ENCODE measurements at regions not wholly inside any gene's neighbourhood (a gene's known extent, or its start where the extent isn't known, plus 50 kb on each side); places are given as distances from the start of the nearest gene placed in this dataset.

GRCh38 chr2:5353565-5353964 is 338.6 kb upstream of the SOX11 start:
- no peak overlapping the region for H3K14ac ChIP-seq (ENCODE audit: low read length)
- H3K18ac ChIP-seq (ENCODE audit: low read length), result no peak overlapping the region
- no peak overlapping the region for H4K91ac ChIP-seq (ENCODE audit: low read depth, low read length, poor library complexity)
- H2BK5ac ChIP-seq (ENCODE audit: low read length), result no peak overlapping the region
- H3K36me3 ChIP-seq (replicated peaks in 1 of 2; ENCODE audit: control insufficient read depth in 2 of 2, insufficient read depth in 2 of 2, low read length in 2 of 2), result no peaks in the 10 kb centered on the region
- H3K4ac ChIP-seq (ENCODE audit: low read length), result no peak overlapping the region
- WGBS, 2 donors (ENCODE audit: extremely low coverage in 2 of 2, insufficient read length in 2 of 2, insufficient replicate concordance in 1 of 2), result no CpG with 5 or more reads among the region's 1 CpG
- H3K4me2 ChIP-seq (ENCODE audit: insufficient read depth, low read length, poor library complexity, severe bottlenecking), result no peak overlapping the region
- no peak overlapping the region for H4K8ac ChIP-seq (ENCODE audit: low read depth, low read length)
- no peak overlapping the region for H3K23ac ChIP-seq (ENCODE audit: low read depth, low read length, poor library complexity)
- H3K79me1 ChIP-seq (ENCODE audit: low read depth, low read length), result no peaks in the 10 kb centered on the region
- no peak for DNase-seq (ENCODE audit: low spot score)
- no peak overlapping the region for H3K9ac ChIP-seq (ENCODE audit: low read depth, low read length, poor library complexity)
- no peaks in the 10 kb centered on the region for H3K9me3 ChIP-seq (replicated peaks in 1 of 2; ENCODE audit: control insufficient read depth in 2 of 2, insufficient read depth in 1 of 2, low read depth in 1 of 2, low read length in 2 of 2)
- H2AFZ ChIP-seq (ENCODE audit: low read length), result no peak overlapping the region
- H2BK120ac ChIP-seq (ENCODE audit: low read depth, low read length), result no peak overlapping the region
- no peak overlapping the region for H3K4me3 ChIP-seq (ENCODE audit: low read length in 2 of 2)
- H3K4me1 ChIP-seq (ENCODE audit: control insufficient read depth in 2 of 2, insufficient read depth in 1 of 2, low read depth in 1 of 2, low read length in 2 of 2), result no peaks in the 10 kb centered on the region
- H3K27me3 ChIP-seq (ENCODE audit: control insufficient read depth in 3 of 3, insufficient read depth in 3 of 3, low read depth in 1 of 3, low read length in 3 of 3), result no peaks in the 10 kb centered on the region
- no peak overlapping the region for H3K27ac ChIP-seq (replicated peaks; ENCODE audit: low read length)
- H2BK15ac ChIP-seq (ENCODE audit: low read length), result no peak overlapping the region
- no peak overlapping the region for H2BK12ac ChIP-seq (ENCODE audit: low read length)
- H2AK5ac ChIP-seq (ENCODE audit: low read depth, low read length), result no peak overlapping the region

DNA sequence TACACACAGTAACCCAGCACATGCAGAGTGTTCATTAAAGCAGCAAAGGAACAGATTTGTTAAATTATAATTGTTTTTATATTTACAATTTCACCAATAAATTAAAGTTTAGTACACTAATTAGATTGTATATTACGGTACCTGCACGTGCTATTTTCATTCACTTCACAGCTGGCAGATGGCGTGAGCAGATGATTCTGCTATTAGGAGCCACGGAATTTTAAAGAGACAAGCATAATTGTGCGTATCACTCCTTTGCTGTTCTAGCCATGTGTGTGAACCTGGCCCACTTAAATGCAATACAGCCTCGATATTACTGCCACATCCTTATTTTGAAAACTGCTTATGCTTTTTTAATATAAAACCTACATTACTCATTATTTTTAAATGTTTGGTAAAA is 332.8 kb upstream of the SOX11 start:
- no peak for DNase-seq (ENCODE audit: low spot score)

GRCh38 chr2:5360081-5360480 is 332.1 kb upstream of the SOX11 start:
- Histone ChIP-seq H2BK120ac (ENCODE audit: low read depth, low read length) (no peak overlapping the region), H2AK5ac (ENCODE audit: low read depth, low read length) (no peak overlapping the region), H2BK5ac (ENCODE audit: low read length) (no peak overlapping the region), H3K23ac (ENCODE audit: low read depth, low read length, poor library complexity) (no peak overlapping the region), H3K27me3 (ENCODE audit: control insufficient read depth in 3 of 3, insufficient read depth in 3 of 3, low read depth in 1 of 3, low read length in 3 of 3) (no peaks in the 10 kb centered on the region), H3K18ac (ENCODE audit: low read length) (no peak overlapping the region), H2AFZ (ENCODE audit: low read length) (no peak overlapping the region), H3K79me1 (ENCODE audit: low read depth, low read length) (no peaks in the 10 kb centered on the region), H3K9me3 (replicated peaks in 1 of 2; ENCODE audit: control insufficient read depth in 2 of 2, insufficient read depth in 1 of 2, low read depth in 1 of 2, low read length in 2 of 2) (no peaks in the 10 kb centered on the region), H4K91ac (ENCODE audit: low read depth, low read length, poor library complexity) (no peak overlapping the region), H3K14ac (ENCODE audit: low read length) (no peak overlapping the region), H3K4me1 (ENCODE audit: control insufficient read depth in 2 of 2, insufficient read depth in 1 of 2, low read depth in 1 of 2, low read length in 2 of 2) (no peaks in the 10 kb centered on the region), H3K36me3 (replicated peaks in 1 of 2; ENCODE audit: control insufficient read depth in 2 of 2, insufficient read depth in 2 of 2, low read length in 2 of 2) (no peaks in the 10 kb centered on the region), H3K27ac (replicated peaks; ENCODE audit: low read length) (no peak overlapping the region), H3K4me2 (ENCODE audit: insufficient read depth, low read length, poor library complexity, severe bottlenecking) (no peak overlapping the region), H3K9ac (ENCODE audit: low read depth, low read length, poor library complexity) (no peak overlapping the region), H2BK15ac (ENCODE audit: low read length) (no peak overlapping the region), H4K8ac (ENCODE audit: low read depth, low read length) (no peak overlapping the region), H2BK12ac (ENCODE audit: low read length) (no peak overlapping the region), H3K4me3 (ENCODE audit: low read length in 2 of 2) (no peak overlapping the region), H3K4ac (ENCODE audit: low read length) (no peak overlapping the region)
- no peak for DNase-seq (ENCODE audit: low spot score)
- no CpG with 5 or more reads among the region's 9 CpGs for WGBS, 2 donors (ENCODE audit: extremely low coverage in 2 of 2, insufficient read length in 2 of 2, insufficient replicate concordance in 1 of 2)

More for the DNA sequence above, 332.8 kb upstream of the SOX11 start:
- WGBS, 2 donors (ENCODE audit: extremely low coverage in 2 of 2, insufficient read length in 2 of 2, insufficient replicate concordance in 1 of 2), result no CpG with 5 or more reads among the region's 6 CpGs
- no peaks in the 10 kb centered on the region for H3K27me3 ChIP-seq (ENCODE audit: control insufficient read depth in 3 of 3, insufficient read depth in 3 of 3, low read depth in 1 of 3, low read length in 3 of 3)
- no peak overlapping the region for H3K14ac ChIP-seq (ENCODE audit: low read length)
- H4K8ac ChIP-seq (ENCODE audit: low read depth, low read length), result no peak overlapping the region
- no peak overlapping the region for H3K23ac ChIP-seq (ENCODE audit: low read depth, low read length, poor library complexity)
- H2BK120ac ChIP-seq (ENCODE audit: low read depth, low read length), result no peak overlapping the region
- H2BK12ac ChIP-seq (ENCODE audit: low read length), result no peak overlapping the region
- H2AK5ac ChIP-seq (ENCODE audit: low read depth, low read length), result no peak overlapping the region
- no peak overlapping the region for H3K4me2 ChIP-seq (ENCODE audit: insufficient read depth, low read length, poor library complexity, severe bottlenecking)
- H3K4me3 ChIP-seq (ENCODE audit: low read length in 2 of 2), result no peak overlapping the region
- no peak overlapping the region for H3K4ac ChIP-seq (ENCODE audit: low read length)
- H3K36me3 ChIP-seq (replicated peaks in 1 of 2; ENCODE audit: control insufficient read depth in 2 of 2, insufficient read depth in 2 of 2, low read length in 2 of 2), result no peaks in the 10 kb centered on the region
- no peaks in the 10 kb centered on the region for H3K79me1 ChIP-seq (ENCODE audit: low read depth, low read length)
- H3K9me3 ChIP-seq (replicated peaks in 1 of 2; ENCODE audit: control insufficient read depth in 2 of 2, insufficient read depth in 1 of 2, low read depth in 1 of 2, low read length in 2 of 2), result no peaks in the 10 kb centered on the region
- H2AFZ ChIP-seq (ENCODE audit: low read length), result no peak overlapping the region
- H2BK5ac ChIP-seq (ENCODE audit: low read length), result no peak overlapping the region
- no peak overlapping the region for H4K91ac ChIP-seq (ENCODE audit: low read depth, low read length, poor library complexity)
- H3K9ac ChIP-seq (ENCODE audit: low read depth, low read length, poor library complexity), result no peak overlapping the region
- no peaks in the 10 kb centered on the region for H3K4me1 ChIP-seq (ENCODE audit: control insufficient read depth in 2 of 2, insufficient read depth in 1 of 2, low read depth in 1 of 2, low read length in 2 of 2)
- H3K18ac ChIP-seq (ENCODE audit: low read length), result no peak overlapping the region
- no peak overlapping the region for H2BK15ac ChIP-seq (ENCODE audit: low read length)
- no peak overlapping the region for H3K27ac ChIP-seq (replicated peaks; ENCODE audit: low read length)

DNA sequence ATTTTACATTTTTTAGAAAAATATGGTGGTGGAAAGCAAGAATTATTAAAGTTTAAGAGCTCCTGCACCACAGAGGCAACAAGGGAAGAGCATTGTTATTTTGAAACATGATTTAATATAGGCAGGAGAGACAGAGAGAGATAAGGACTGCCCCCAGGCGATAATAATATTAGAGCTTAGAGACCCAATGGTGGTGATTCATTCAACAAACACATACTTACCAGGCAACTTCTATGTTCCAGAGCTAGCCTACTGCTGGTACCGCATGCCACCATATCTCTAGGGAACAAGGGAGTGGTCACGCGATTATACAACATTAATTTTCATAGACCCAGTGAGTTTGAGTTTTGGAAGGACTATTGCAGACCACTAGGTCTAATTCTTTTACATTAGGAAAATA is 327.8 kb upstream of the SOX11 start:
- no peak overlapping the region for H2BK15ac ChIP-seq (ENCODE audit: low read length)
- H3K4me1 ChIP-seq (ENCODE audit: control insufficient read depth in 2 of 2, insufficient read depth in 1 of 2, low read depth in 1 of 2, low read length in 2 of 2), result peaks cover 4 to 5% of the 10 kb centered on the region in 2 donors
- H3K14ac ChIP-seq (ENCODE audit: low read length), result no peak overlapping the region
- H3K36me3 ChIP-seq (replicated peaks in 1 of 2; ENCODE audit: control insufficient read depth in 2 of 2, insufficient read depth in 2 of 2, low read length in 2 of 2), result no peaks in the 10 kb centered on the region
- no peak overlapping the region for H3K9ac ChIP-seq (ENCODE audit: low read depth, low read length, poor library complexity)
- no peak overlapping the region for H2BK5ac ChIP-seq (ENCODE audit: low read length)
- no peaks in the 10 kb centered on the region for H3K27me3 ChIP-seq (ENCODE audit: control insufficient read depth in 3 of 3, insufficient read depth in 3 of 3, low read depth in 1 of 3, low read length in 3 of 3)
- H3K9me3 ChIP-seq (replicated peaks in 1 of 2; ENCODE audit: control insufficient read depth in 2 of 2, insufficient read depth in 1 of 2, low read depth in 1 of 2, low read length in 2 of 2), result no peaks in the 10 kb centered on the region
- no peak overlapping the region for H3K23ac ChIP-seq (ENCODE audit: low read depth, low read length, poor library complexity)
- no peak overlapping the region for H4K91ac ChIP-seq (ENCODE audit: low read depth, low read length, poor library complexity)
- no peak overlapping the region for H2BK120ac ChIP-seq (ENCODE audit: low read depth, low read length)
- H3K4me2 ChIP-seq (ENCODE audit: insufficient read depth, low read length, poor library complexity, severe bottlenecking), result no peak overlapping the region
- H4K8ac ChIP-seq (ENCODE audit: low read depth, low read length), result no peak overlapping the region
- DNase-seq (ENCODE audit: low spot score), result no peak
- H2BK12ac ChIP-seq (ENCODE audit: low read length), result no peak overlapping the region
- H3K18ac ChIP-seq (ENCODE audit: low read length), result no peak overlapping the region
- no peak overlapping the region for H2AFZ ChIP-seq (ENCODE audit: low read length)
- whole genome bisulfite sequencing, 2 donors (ENCODE audit: extremely low coverage in 2 of 2, insufficient read length in 2 of 2, insufficient replicate concordance in 1 of 2), result no CpG with 5 or more reads among the region's 4 CpGs
- no peak overlapping the region for H3K4me3 ChIP-seq (ENCODE audit: low read length in 2 of 2)
- no peaks in the 10 kb centered on the region for H3K79me1 ChIP-seq (ENCODE audit: low read depth, low read length)
- H3K27ac ChIP-seq (replicated peaks; ENCODE audit: low read length), result no peak overlapping the region
- no peak overlapping the region for H2AK5ac ChIP-seq (ENCODE audit: low read depth, low read length)
- H3K4ac ChIP-seq (ENCODE audit: low read length), result no peak overlapping the region
